ENCODE measurements at regions not wholly inside any gene's neighbourhood (a gene's known extent, or its start where the extent isn't known, plus 50 kb on each side); places are given as distances from the start of the nearest gene placed in this dataset.

- Histone ChIP-seq H3K36me3 (ENCODE audit: control insufficient read depth in 4 of 4, insufficient read depth in 3 of 4, low read depth in 1 of 4, low read length in 3 of 4) (no peaks in the 10 kb centered on the region), H3K4me1 (ENCODE audit: control insufficient read depth in 4 of 4, insufficient read depth in 4 of 4, low read length in 3 of 4) (peaks cover 0 to 9% (median 5%) of the 10 kb centered on the region in 4 donors), H3K4me3 (ENCODE audit: low read depth in 1 of 3, low read length in 3 of 3) (no peak overlapping the region), H3K27me3 (ENCODE audit: control insufficient read depth in 4 of 4, insufficient read depth in 4 of 4, low read length in 3 of 4) (no peaks in the 10 kb centered on the region), H3K9me3 (ENCODE audit: control insufficient read depth in 4 of 4, low read length in 3 of 4) (no peaks in the 10 kb centered on the region), H3K9ac (ENCODE audit: low read depth in 1 of 2, low read length in 2 of 2) (no peak overlapping the region), H3K27ac (ENCODE audit: low read depth in 1 of 2, low read length in 2 of 2) (no peak overlapping the region)
- 30% methylated on average over 2 of the region's 2 CpGs for WGBS
- no peak for DNase-seq (ENCODE audit: low spot score)
- TF ChIP-seq SP1 (IDR thresholded peaks at IDR 0.05) (peak; percentile 45), HNF4A (conservative IDR thresholded peaks at IDR 0.05) (peak in 1 of 2 donors; percentile 21), YY1 (IDR thresholded peaks at IDR 0.05) (peak; percentile 11), RXRA (IDR thresholded peaks at IDR 0.05) (peak; percentile 75 to 76), NR2F2 (IDR thresholded peaks at IDR 0.05) (no peak), RAD21 (IDR thresholded peaks at IDR 0.05) (peak in 1 of 2 donors; percentile 6)
- TF ChIP-seq, protein P1, sequence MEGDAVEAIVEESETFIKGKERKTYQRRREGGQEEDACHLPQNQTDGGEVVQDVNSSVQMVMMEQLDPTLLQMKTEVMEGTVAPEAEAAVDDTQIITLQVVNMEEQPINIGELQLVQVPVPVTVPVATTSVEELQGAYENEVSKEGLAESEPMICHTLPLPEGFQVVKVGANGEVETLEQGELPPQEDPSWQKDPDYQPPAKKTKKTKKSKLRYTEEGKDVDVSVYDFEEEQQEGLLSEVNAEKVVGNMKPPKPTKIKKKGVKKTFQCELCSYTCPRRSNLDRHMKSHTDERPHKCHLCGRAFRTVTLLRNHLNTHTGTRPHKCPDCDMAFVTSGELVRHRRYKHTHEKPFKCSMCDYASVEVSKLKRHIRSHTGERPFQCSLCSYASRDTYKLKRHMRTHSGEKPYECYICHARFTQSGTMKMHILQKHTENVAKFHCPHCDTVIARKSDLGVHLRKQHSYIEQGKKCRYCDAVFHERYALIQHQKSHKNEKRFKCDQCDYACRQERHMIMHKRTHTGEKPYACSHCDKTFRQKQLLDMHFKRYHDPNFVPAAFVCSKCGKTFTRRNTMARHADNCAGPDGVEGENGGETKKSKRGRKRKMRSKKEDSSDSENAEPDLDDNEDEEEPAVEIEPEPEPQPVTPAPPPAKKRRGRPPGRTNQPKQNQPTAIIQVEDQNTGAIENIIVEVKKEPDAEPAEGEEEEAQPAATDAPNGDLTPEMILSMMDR (IDR thresholded peaks at IDR 0.05; ENCODE audit: low read depth, low read length, missing input control) = no peak
Observed at GRCh38 chr3:110178965-110179364, 841.6 kb upstream of the DPPA4 start.

DNA sequence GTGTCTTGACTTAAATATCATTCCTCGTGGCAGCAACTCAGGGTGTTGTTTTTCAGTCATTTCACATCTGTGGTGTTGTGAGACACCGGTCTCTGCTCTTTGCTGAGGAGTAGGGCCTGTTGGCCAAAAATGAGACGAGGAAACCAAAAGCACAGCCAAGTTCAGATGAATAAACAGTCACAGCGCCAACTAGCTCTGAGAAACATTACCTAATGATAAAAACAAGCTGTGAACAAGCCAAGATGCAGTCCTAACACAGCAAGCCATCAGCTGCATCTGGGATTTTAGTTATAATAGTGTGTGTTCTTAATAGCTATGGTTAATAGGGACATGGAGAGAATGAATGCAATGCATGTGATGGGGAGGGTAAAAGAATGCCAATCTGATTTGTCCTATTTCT is 843.4 kb upstream of the DPPA4 start:
- Histone ChIP-seq H3K36me3 (ENCODE audit: control insufficient read depth in 4 of 4, insufficient read depth in 3 of 4, low read depth in 1 of 4, low read length in 3 of 4) (no peaks in the 10 kb centered on the region), H3K4me3 (ENCODE audit: low read depth in 1 of 3, low read length in 3 of 3) (no peak overlapping the region), H3K27me3 (ENCODE audit: control insufficient read depth in 4 of 4, insufficient read depth in 4 of 4, low read length in 3 of 4) (no peaks in the 10 kb centered on the region), H3K9ac (ENCODE audit: low read depth in 1 of 2, low read length in 2 of 2) (no peak overlapping the region), H3K27ac (ENCODE audit: low read depth in 1 of 2, low read length in 2 of 2) (no peak overlapping the region), H3K4me1 (ENCODE audit: control insufficient read depth in 4 of 4, insufficient read depth in 4 of 4, low read length in 3 of 4) (peaks cover 0 to 12% (median 5%) of the 10 kb centered on the region in 4 donors), H3K9me3 (ENCODE audit: control insufficient read depth in 4 of 4, low read length in 3 of 4) (no peaks in the 10 kb centered on the region)
- 27% methylated on average over 4 of the region's 4 CpGs for WGBS
- TF ChIP-seq NR2F2 (IDR thresholded peaks at IDR 0.05) (no peak), RAD21 (IDR thresholded peaks at IDR 0.05) (peak; percentile 24 to 37), FOXA1 (IDR thresholded peaks at IDR 0.05) (no peak), HNF4A (conservative IDR thresholded peaks at IDR 0.05) (no peak), RXRA (IDR thresholded peaks at IDR 0.05) (peak in 1 of 2 donors; percentile 11), HNF4G (IDR thresholded peaks at IDR 0.05) (no peak)
- TF ChIP-seq, protein P2, sequence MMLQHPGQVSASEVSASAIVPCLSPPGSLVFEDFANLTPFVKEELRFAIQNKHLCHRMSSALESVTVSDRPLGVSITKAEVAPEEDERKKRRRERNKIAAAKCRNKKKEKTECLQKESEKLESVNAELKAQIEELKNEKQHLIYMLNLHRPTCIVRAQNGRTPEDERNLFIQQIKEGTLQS (IDR thresholded peaks at IDR 0.05) = no peak
- no peak for DNase-seq (ENCODE audit: low spot score)

DNA sequence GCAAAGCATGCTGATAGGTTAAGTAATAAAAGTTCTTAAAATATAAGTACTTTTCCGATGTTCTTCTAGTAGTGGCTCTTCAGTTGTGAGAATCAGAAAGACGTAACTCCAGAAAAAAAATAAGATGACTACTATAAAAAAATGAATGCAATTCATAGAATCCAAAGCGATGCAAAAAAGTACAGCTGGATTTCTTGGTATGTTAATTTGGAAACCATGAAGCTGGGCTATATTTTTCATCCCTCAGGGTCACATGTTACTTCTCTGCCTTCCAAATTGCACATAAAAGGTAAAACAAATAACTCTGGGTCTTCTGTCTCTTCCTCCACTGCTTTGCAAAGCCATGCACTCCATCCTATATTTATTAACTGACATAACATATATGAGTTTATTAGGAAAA is 843.9 kb upstream of the DPPA4 start:
- Histone ChIP-seq H3K4me1 (ENCODE audit: control insufficient read depth in 4 of 4, insufficient read depth in 4 of 4, low read length in 3 of 4) (peaks cover 0 to 12% (median 5%) of the 10 kb centered on the region in 4 donors), H3K36me3 (ENCODE audit: control insufficient read depth in 4 of 4, insufficient read depth in 3 of 4, low read depth in 1 of 4, low read length in 3 of 4) (no peaks in the 10 kb centered on the region), H3K27ac (ENCODE audit: low read depth in 1 of 2, low read length in 2 of 2) (no peak overlapping the region), H3K27me3 (ENCODE audit: control insufficient read depth in 4 of 4, insufficient read depth in 4 of 4, low read length in 3 of 4) (no peaks in the 10 kb centered on the region), H3K9ac (ENCODE audit: low read depth in 1 of 2, low read length in 2 of 2) (no peak overlapping the region), H3K4me3 (ENCODE audit: low read depth in 1 of 3, low read length in 3 of 3) (no peak overlapping the region), H3K9me3 (ENCODE audit: control insufficient read depth in 4 of 4, low read length in 3 of 4) (no peaks in the 10 kb centered on the region)
- 86% methylated on average over 3 of the region's 3 CpGs for WGBS
- DNase-seq (ENCODE audit: low spot score) = no peak
- TF ChIP-seq, protein P3, sequence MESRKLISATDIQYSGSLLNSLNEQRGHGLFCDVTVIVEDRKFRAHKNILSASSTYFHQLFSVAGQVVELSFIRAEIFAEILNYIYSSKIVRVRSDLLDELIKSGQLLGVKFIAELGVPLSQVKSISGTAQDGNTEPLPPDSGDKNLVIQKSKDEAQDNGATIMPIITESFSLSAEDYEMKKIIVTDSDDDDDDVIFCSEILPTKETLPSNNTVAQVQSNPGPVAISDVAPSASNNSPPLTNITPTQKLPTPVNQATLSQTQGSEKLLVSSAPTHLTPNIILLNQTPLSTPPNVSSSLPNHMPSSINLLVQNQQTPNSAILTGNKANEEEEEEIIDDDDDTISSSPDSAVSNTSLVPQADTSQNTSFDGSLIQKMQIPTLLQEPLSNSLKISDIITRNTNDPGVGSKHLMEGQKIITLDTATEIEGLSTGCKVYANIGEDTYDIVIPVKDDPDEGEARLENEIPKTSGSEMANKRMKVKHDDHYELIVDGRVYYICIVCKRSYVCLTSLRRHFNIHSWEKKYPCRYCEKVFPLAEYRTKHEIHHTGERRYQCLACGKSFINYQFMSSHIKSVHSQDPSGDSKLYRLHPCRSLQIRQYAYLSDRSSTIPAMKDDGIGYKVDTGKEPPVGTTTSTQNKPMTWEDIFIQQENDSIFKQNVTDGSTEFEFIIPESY (IDR thresholded peaks at IDR 0.05) = no peak
- TF ChIP-seq HNF4A (conservative IDR thresholded peaks at IDR 0.05) (no peak), GABPA (IDR thresholded peaks at IDR 0.05 in 1 of 2, conservative IDR thresholded peaks at IDR 0.05 in 1 of 2) (no peak), SP1 (IDR thresholded peaks at IDR 0.05) (no peak), TAF1 (conservative IDR thresholded peaks at IDR 0.05) (no peak), REST (IDR thresholded peaks at IDR 0.05) (no peak), EGR1 (IDR thresholded peaks at IDR 0.05; ENCODE audit: low read depth in 2 of 2) (no peak), NR2F2 (IDR thresholded peaks at IDR 0.05) (no peak), FOXA1 (IDR thresholded peaks at IDR 0.05) (no peak), RAD21 (IDR thresholded peaks at IDR 0.05) (no peak), HNF4G (IDR thresholded peaks at IDR 0.05) (no peak), YY1 (IDR thresholded peaks at IDR 0.05) (no peak), RXRA (IDR thresholded peaks at IDR 0.05) (no peak)
- TF ChIP-seq, protein P4, sequence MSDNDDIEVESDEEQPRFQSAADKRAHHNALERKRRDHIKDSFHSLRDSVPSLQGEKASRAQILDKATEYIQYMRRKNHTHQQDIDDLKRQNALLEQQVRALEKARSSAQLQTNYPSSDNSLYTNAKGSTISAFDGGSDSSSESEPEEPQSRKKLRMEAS (IDR thresholded peaks at IDR 0.05) = no peak
- TF ChIP-seq, protein P1 (IDR thresholded peaks at IDR 0.05; ENCODE audit: low read depth, low read length, missing input control) = no peak
- TF ChIP-seq, protein P2 (IDR thresholded peaks at IDR 0.05) = no peak
